Body of pancreas (tissue), 4 donors: ENCODE measurements at regions not wholly inside any gene's neighbourhood (a gene's known extent, or its start where the extent isn't known, plus 50 kb on each side); places are given as distances from the start of the nearest gene placed in this dataset.
"Not testable (repeated sequence)": the region's sequence is repeated elsewhere in the genome, so short reads cannot be mapped to it uniquely, and the experiment has no call there.

Experiments used
- ATAC-seq: fragments of 150-250 bp; one replicate; pipeline ENCODE4 v1.9.1; 2016
- DNase-seq, 4 donors: peaks; one replicate each; pipeline ENCODE4 v3.0.0-alpha.2; 2019
- H3K27ac ChIP-seq, 4 donors: fragments of 200-600 bp; sonication (generic); 1 replicate in 3 of 4; 2 replicates in 1 of 4; pipeline versions ENCODE4 v1.5.1 to v1.6.1; 2016 to 2019; ENCODE audit warnings: mild to moderate bottlenecking in 1 of 4, mixed read lengths in 1 of 4, moderate library complexity in 1 of 4
- H3K27me3 ChIP-seq, 2 donors: fragments of 200-600 bp; sonication (generic); one replicate each; pipeline ENCODE4 v1.6.0; 2016; ENCODE audit warnings: mild to moderate bottlenecking in 1 of 2
- H3K36me3 ChIP-seq, 2 donors: fragments of 200-600 bp; sonication (generic); replicated peaks in 1 of 2; 2 replicates each; pipeline ENCODE4 v1.5.1; 2016; ENCODE audit warnings: low read depth in 2 of 2; ENCODE audit not compliant: insufficient read depth in 1 of 2
- H3K4me1 ChIP-seq: fragments of 200-600 bp; sonication (generic); one replicate; pipeline ENCODE4 v1.6.0; 2016
- H3K4me3 ChIP-seq, 2 donors: fragments of 200-600 bp; sonication (generic); 1 replicate in 1 of 2; 2 replicates in 1 of 2; pipeline ENCODE4 v1.5.1; 2016 to 2019
- H3K9me3 ChIP-seq, 3 donors: fragments of 200-600 bp; sonication (generic); 1 replicate in 2 of 3; 2 replicates in 1 of 3; pipeline ENCODE4 v1.5.1; 2016
- WGBS, 2 donors: methylation state at CpG; one replicate each; pipeline ENCODE4 v1.1.5; 2017; 5-methylcytosine and 5-hydroxymethylcytosine counted together
- intact Hi-C: fragments of 100-400 bp; cut with DNase I; formaldehyde crosslinking; loops from one replicate; pipeline ENCODE4 v1.15.1; 2023

GRCh38 chr1:83182033-83182728 lies 816.8 kb downstream of the TTLL7 start:
- ATAC-seq, H3K36me3 ChIP-seq, DNase-seq, H3K27ac ChIP-seq, H3K4me1 ChIP-seq, H3K27me3 ChIP-seq, H3K4me3 ChIP-seq, H3K9me3 ChIP-seq, intact Hi-C loops: not testable (repeated sequence)
- 83 to 94% methylated on average over 20 to 22 of the region's 26 CpGs for WGBS, 2 donors

- H3K27ac ChIP-seq, intact Hi-C loops, H3K4me1 ChIP-seq, H3K4me3 ChIP-seq, DNase-seq, ATAC-seq, H3K9me3 ChIP-seq, H3K36me3 ChIP-seq, H3K27me3 ChIP-seq: not testable (repeated sequence)
- 61 to 92% methylated on average over 3 of the region's 3 CpGs for WGBS, 2 donors
These were observed 818.3 kb downstream of the TTLL7 start for GRCh38 chr1:83180621-83181020.

GRCh38 chr1:83167634-83168033 lies 831.3 kb downstream of the TTLL7 start:
- DNase-seq, H3K27ac ChIP-seq, intact Hi-C loops, H3K9me3 ChIP-seq, ATAC-seq, H3K4me3 ChIP-seq, H3K4me1 ChIP-seq, H3K27me3 ChIP-seq, H3K36me3 ChIP-seq: not testable (repeated sequence)
- 70 to 100% methylated on average over 5 to 9 of the region's 9 CpGs for WGBS, 2 donors

GRCh38 chr1:83163879-83164475 lies 835.0 kb downstream of the TTLL7 start:
- 73 to 74% methylated on average over 3 of the region's 3 CpGs for whole genome bisulfite sequencing, 2 donors
- DNase-seq, intact Hi-C loops, H3K4me1 ChIP-seq, H3K27ac ChIP-seq, ATAC-seq, H3K27me3 ChIP-seq, H3K36me3 ChIP-seq, H3K4me3 ChIP-seq, H3K9me3 ChIP-seq: not testable (repeated sequence)

GRCh38 chr1:83158924-83159323 lies 840.0 kb downstream of the TTLL7 start:
- H3K27ac ChIP-seq, ATAC-seq, H3K9me3 ChIP-seq, H3K27me3 ChIP-seq, H3K4me3 ChIP-seq, DNase-seq, H3K36me3 ChIP-seq, H3K4me1 ChIP-seq, intact Hi-C loops: not testable (repeated sequence)
- no CpG with 5 or more reads among the region's 1 CpG for WGBS, 2 donors

GRCh38 chr1:83154306-83154705 lies 844.6 kb downstream of the TTLL7 start:
- H3K27ac ChIP-seq, H3K4me1 ChIP-seq, H3K27me3 ChIP-seq, DNase-seq, H3K9me3 ChIP-seq, ATAC-seq, intact Hi-C loops, H3K36me3 ChIP-seq, H3K4me3 ChIP-seq: not testable (repeated sequence)
- 54 to 77% methylated on average over 1 of the region's 1 CpG for WGBS, 2 donors

GRCh38 chr1:83151167-83151898 lies 847.6 kb downstream of the TTLL7 start:
- H3K27ac ChIP-seq, H3K4me3 ChIP-seq, H3K27me3 ChIP-seq, H3K9me3 ChIP-seq, H3K4me1 ChIP-seq, intact Hi-C loops, H3K36me3 ChIP-seq: not testable (repeated sequence)
- peak; percentile 84 for ATAC-seq
- WGBS, 2 donors = 76 to 84% methylated on average over 3 of the region's 3 CpGs
- peak in 3 of 4 donors; percentile 11 to 34 (median 27) for DNase-seq

GRCh38 chr1:83150479-83150878 lies 848.5 kb downstream of the TTLL7 start:
- ATAC-seq, DNase-seq, H3K36me3 ChIP-seq, H3K9me3 ChIP-seq, H3K27ac ChIP-seq, H3K27me3 ChIP-seq, H3K4me3 ChIP-seq, H3K4me1 ChIP-seq, intact Hi-C loops: not testable (repeated sequence)
- 70 to 73% methylated on average over 6 of the region's 6 CpGs for WGBS, 2 donors

GRCh38 chr1:83145820-83146219 lies 853.1 kb downstream of the TTLL7 start:
- ATAC-seq, H3K9me3 ChIP-seq, intact Hi-C loops, DNase-seq, H3K27ac ChIP-seq, H3K27me3 ChIP-seq, H3K36me3 ChIP-seq, H3K4me3 ChIP-seq, H3K4me1 ChIP-seq: not testable (repeated sequence)
- 53 to 63% methylated on average over 1 of the region's 2 CpGs for WGBS, 2 donors

- DNase-seq, H3K27me3 ChIP-seq, ATAC-seq, H3K4me1 ChIP-seq, H3K36me3 ChIP-seq, H3K4me3 ChIP-seq, intact Hi-C loops, H3K9me3 ChIP-seq, H3K27ac ChIP-seq: not testable (repeated sequence)
- 75 to 82% methylated on average over 1 of the region's 1 CpG for WGBS, 2 donors
These were observed 856.1 kb downstream of the TTLL7 start for GRCh38 chr1:83142802-83143201.

- H3K9me3 ChIP-seq, H3K36me3 ChIP-seq, ATAC-seq, intact Hi-C loops, H3K4me1 ChIP-seq, DNase-seq, H3K4me3 ChIP-seq, H3K27ac ChIP-seq, H3K27me3 ChIP-seq: not testable (repeated sequence)
- 80 to 90% methylated on average over 1 of the region's 1 CpG for WGBS, 2 donors
These were observed 863.3 kb downstream of the TTLL7 start for GRCh38 chr1:83135524-83136157.
